HG02852 (cell line): ENCODE measurements at regions not wholly inside any gene's neighbourhood (a gene's known extent, or its start where the extent isn't known, plus 50 kb on each side); places are given as distances from the start of the nearest gene placed in this dataset.
"Not testable (repeated sequence)": the region's sequence is repeated elsewhere in the genome, so short reads cannot be mapped to it uniquely, and the experiment has no call there.

Experiments
- ATAC-seq: cut with Tn5 transposase; IDR thresholded peaks from one replicate; pipeline ENCODE4 v1.9.1; 2021; ENCODE audit warnings: mild to moderate bottlenecking, moderate library complexity; ENCODE audit not compliant: unreplicated experiment

DNA sequence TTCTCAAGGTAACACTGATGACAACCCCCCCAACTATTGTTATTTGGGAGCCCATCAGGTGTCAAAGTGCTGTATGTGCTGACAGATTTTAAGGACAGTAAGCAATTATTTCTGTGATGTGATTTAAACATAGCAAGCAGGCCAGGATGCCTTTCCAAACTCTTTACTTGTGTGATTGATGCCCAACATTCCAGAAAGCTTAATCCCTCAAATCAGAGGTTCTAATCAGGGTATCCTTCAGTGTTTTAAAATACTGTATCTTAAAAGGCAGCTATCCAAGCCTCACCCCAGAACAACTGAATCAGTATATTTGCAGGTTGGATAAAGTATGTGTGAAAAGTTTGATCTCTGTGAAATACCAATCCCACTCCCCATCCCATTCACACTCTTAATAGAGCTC is 119.7 kb downstream of the GASK1B start:
- ATAC-seq: no peak

DNA sequence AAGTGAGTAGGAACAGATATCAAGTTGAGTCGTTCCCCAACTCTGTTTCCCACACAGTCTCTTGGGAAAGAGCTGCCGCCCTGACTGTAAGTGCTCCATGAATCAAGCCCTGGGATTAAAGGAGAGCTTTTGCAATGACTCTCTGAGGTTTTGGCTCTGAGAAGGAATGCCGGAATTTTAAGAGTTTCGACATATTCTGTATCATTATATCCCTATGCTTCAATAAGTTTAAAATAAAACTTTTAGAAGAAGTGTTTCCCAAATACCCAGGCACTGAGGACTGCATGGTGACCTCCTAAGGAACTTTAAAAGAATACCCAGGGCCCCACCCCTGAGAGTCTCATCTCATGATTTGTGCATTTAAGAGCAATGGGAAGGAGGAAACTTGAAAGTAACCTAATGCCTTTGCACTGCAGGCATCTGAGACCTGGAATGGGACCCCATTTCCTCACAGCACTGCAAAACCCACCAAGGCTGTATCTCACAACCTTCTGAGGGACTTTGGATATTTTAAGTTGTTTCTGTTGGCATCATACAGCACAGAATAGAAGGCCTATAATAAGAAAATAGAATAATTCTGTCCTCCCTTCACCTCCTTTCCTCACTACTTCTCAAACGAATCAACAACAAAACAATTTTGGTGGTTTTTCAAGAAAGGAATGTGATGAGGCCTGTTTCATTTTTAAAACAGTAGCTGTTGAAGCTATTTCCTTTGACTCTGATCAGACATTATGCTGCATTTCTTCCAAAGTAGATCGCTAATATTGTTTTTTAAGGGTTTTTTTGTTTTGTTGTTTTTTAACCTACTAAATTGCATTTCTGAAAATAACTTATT is 121.2 kb downstream of the GASK1B start:
- no peak for ATAC-seq

DNA sequence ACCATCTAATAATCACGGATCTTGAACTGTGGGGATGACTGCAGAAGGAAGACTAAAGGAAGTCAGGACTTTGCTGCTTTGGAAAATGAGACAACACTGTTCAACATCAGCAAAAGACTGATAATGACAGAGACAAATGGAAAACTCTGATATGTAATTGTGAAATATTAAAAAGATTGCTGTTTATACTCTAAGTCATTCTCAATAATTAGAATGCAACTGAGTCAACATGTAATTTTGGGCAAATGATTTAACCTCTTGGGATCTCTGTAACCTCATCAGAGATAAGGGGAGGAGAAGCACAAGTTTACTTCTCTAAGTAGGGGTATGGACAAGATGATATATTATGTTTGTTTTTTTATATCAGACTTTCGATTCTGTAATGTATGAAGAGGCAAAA is 121.9 kb downstream of the GASK1B start:
- no peak for ATAC-seq

DNA sequence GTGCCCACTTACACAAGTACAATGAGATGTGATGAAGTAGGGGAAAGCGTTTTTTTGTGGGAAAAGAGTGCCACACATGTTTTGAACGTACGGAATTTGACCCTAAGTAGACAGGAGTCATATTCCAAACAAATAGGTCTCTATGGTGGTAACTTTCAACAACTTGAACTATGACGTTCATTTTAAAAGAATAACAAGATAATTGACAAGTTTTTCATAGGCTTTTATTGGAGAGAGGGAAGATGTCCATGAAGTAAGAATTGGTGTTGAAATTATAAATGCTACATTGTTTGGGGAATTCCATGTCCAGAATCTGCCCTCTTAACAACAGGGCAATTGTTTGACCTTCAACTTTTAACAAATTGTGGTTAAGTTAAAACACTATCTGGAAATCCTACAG is 126.5 kb downstream of the GASK1B start:
- no peak for ATAC-seq

DNA sequence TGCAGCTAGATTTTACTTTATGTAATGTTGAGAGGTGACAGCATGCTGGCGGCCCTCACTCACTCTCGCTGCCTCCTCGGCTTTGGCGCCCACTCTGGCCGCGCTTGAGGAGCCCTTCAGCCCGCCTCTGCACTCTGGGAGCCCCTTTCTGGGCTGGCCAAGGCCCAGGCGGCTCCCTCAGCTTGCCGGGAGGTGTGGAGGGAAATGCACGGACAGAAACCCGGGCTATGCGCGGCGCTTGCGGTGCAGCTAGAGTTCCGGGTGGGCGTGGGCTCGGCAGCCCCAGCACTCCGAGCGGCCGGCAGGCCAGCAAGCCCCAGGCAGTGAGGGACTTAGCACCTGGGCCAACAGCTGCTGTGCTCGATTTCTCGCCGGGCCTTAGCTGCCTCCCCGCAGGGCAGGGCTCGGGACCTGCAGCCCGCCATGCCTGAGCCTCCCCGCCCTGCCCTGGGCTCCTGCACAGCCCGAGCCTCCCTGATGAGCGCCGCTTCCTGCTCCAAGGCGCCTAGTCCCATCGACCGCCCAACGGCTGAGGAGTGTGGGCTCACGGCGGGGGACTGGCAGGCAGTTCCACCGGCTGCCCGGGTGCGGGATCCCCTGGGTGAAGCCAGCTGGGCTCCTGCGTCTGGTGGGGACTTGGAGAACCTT is 128.7 kb downstream of the GASK1B start:
- ATAC-seq: no peak

DNA sequence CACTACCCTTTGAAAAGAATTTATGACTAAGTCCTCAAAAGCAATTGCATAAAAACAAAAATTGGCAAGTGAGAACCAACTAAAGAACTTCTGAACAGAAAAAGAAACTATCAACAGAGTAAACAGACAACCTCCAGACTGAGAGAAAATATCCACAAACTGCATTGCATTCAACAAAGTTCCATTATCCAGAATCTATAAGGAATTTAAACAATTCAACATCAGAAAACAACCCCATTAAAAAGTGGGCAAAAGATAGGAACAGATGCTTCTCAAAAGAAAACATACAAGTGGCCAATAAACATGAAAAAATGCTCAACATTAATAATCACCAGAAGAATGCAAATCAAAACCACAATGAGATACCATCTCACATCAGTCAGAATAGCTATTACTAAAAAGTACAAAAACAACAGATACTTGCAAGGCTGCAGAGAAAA is 130.2 kb downstream of the GASK1B start:
- ATAC-seq: no peak

DNA sequence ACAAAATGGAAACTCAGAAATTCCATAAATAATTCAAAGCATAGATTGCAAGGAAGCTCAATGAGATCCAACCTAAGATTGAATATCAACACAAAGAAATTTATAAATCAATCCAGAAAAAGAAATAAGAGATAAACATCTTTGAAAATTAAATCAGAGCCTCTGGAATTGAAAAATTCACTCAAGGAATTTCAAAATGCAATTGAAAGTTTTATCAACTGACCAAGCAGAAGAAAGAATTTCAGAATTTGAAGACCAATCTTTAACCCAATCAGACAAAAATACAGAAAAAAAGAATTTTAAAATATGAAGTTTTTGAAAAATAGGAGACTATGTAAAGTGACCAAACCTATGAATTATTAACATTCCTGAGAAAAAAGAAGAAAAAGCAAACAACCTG is 134.1 kb downstream of the GASK1B start:
- ATAC-seq: no peak

DNA sequence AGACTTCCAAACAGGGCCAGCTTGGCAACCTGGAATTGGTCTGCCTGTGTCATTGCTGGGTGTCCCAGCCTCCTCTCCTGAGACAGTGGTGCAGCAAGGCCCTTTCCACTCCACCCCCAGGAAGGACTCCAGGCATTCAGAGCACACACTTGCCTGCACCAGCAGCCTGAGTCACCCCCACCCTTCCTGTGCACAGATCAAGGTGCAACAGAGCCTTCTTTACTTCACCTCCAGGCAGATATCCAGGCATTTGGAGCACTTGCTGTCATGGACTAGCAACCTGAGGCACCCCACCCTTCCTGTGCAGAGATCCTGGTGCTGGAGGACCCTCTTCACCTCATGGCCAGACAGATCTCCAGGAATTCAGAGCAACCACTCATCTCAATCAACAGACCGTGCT is 135.8 kb downstream of the GASK1B start:
- ATAC-seq: no peak

DNA sequence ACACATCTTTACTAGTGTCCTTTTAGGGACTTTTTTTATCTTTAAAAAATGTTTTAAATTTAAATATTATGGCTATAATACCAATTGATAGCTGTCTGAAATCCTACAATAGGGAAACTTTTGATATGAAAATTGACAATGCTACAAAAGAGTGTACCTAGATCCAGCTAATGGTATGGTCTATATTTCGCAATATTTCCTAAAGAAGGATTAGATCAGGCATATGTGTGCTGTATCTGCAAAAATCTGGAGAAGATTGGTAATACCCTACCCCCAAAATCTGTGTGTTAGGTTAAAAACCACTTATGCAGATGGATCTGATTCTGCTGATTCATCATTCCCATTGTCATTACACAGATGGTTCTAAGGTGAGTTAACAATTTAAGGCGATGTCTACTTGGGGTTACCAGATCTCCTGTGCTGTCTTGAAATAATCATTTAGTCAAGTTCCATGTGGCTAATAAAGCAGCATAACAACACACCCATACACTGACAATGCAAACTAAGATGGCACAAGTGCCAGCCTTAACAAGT is 137.1 kb downstream of the GASK1B start:
- no peak for ATAC-seq

DNA sequence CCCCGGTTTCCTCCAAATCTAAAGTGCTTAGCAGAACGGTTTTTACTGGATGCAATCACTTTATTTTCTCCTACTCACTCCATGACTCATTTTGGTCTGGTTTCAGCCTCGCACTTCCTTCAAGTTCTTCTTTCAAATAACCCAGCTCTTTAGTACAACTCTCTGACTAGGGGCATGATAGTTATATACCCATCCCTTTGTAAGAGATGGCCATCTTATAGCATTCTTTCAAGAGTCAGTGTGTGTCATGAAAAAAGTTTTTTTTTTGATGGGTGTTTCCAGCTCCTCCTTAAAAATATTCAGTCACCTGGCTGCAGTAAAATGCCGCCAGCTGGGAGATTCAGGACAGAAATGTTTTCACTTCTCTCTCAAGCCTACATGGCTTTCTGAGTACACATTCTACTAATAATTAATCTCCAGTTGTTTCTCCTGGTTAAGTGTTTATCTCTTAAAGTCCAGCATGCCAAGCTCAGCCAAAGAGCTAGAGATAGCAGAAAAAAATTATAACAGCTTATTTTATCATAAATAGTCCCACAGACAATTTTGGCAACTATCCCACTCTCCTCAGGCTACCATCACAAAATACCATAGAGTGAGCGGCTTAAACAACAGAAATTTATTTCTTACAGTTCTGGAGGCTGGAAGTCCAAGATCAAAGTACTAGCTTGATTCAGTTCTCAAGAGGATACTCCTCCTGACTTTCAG is 139.3 kb downstream of the GASK1B start:
- no peak for ATAC-seq

DNA sequence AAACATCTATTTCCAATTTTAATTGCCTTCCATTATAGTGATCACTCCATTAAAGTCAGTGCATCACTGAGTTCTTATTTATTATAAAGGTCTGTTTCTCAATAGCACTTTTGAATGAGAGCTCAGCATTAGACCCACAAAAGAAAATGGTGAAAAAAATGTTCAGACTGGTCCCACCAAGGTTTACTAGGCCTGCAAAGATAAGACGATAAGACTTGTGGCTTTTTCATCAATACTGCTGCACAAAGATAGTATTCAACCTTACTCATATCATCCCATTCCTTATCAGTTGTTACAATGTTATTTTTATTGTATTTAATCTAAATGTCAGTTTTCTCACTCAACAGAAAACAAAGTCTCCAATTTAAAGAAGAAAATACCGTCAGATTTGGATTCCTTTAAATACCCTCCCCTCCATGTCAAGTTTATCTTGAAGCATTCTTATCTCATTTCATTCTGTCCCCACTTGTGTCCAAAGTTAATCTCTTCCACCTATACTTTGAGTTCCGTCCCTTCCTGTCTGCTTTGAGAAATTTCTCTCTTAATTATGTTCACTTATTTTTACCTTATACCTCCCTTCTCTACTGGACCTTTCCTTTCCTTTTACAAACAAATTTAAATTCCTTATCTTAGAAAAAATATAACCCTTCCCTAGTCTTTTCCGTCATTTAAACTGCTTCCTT is 140.0 kb downstream of the GASK1B start:
- no peak for ATAC-seq

DNA sequence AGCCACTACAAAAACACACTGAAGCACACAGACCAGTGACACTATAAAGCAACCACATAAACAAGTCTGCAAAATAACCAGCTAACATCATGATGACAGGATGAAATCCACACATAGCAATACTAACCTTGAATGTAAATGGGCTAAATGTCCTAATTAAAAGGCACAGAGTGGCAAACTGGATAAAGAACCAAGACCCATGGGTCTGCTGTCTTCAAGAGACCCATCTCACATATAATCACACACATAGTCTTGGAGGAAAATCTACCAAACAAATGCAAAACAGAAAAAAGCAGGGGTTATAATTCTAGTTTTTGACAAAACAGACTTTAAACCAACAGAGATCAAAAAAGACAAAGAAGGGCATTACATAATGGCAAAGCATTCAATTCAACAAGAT is 144.4 kb downstream of the GASK1B start:
- ATAC-seq: not testable (repeated sequence)

DNA sequence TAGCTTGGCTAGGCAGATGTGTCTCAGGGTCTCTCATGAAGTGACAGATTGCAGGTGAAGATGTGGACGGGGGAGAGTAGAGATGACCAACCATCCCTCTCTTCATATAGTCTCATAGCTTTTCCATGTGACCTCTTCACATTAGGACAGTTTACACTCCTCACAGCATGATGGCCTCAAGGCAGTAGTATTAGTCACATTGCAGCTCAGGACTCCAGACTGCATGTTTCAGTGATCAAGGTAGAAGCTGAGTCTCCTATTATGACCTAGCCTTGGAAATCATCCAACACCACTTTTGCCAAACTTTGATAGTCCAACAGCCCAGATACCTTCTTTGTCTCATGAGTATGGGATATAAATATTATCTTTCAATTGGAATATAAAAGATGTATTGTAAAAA is 147.7 kb downstream of the GASK1B start:
- no peak for ATAC-seq

DNA sequence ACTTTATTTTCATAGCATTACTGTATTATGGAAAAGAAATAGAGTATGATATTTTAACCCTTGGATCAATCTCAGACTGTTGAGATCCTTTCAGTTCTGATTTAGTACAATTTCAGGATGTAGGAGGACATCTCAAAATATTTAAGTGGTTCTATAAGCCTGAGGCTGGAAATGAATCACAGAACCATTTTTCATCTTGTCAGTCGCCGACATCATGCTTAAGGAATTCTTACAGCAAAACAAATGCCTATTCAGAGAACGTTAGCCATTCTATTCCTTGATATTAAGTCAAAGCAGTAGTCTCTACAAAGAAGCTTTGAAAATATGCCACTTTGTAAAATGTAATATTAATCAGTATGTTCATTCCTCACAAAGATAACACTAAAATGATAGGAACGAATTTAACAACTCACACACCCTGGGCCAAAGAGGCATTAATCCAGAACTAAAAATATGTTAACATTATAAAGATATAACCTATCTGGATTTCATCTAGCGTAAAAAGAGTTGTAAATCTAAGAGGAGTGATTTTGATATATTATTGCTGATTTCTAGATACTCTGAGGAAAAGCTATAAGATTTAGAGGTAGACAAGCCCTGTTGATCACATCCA is 152.0 kb downstream of the GASK1B start:
- ATAC-seq: no peak

DNA sequence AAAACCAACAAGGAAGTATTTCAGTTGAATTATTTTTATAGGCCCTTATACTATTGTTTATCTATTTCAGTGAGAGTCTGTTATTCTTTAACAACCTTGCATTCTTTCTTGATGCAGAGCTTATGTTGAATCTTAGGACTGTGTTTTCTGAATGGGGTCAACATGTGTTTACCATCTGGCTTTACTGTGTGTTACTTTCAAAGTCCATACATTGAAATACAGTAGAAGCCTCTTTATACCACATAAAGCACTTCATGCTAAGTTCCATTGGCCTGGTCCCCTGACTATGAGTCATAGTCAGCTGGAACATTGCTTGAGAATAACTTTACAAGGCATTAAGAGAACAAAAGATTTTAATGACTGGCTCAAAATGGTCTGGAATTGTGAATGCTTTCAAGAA is 152.6 kb downstream of the GASK1B start:
- ATAC-seq: no peak

DNA sequence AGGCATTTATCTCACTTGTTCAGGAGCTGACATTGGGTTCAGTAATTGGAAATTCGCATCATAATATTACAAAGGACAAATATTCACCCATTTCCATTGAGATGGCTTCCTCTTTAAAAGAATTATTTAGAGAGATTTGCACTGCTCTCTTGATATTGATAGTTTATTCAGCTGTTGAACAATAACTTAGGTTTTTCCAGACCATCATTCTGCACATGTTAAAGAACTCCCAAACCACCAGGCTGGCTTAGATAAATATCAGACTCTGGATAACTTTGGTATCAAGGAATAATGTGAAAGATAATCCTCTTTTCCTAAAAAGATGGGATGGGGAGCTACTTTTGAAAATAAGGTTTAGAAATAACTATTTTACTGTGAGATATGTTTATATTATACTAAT is 154.0 kb downstream of the GASK1B start:
- no peak for ATAC-seq

DNA sequence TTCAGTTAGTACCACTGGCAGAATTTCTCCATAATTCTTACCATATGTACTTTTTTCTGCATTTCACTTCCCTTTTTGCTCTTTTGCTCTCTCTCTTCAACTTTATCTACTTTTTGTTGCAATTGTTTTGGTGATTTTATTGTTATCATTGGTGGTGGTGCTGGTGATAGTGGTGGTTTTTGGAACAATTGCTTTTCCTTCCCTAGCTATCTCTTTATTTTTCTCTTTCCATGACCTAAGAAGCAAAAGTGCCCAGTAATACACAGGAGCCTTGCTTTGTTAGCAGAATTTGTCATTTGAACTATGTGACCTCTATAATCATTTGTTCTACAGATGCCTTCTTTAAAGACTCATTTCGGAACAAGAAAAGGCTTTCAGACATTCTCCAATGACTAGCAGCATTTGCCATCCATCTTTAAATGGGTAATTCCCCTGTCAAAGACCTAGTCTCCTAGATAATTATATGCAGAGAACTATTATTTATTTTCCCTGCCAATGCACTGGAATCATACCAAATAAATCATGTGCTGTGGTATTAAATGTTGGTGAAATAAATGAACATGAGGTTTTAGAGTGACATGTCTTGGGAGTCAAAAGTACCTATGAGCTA is 154.5 kb downstream of the GASK1B start:
- no peak for ATAC-seq

DNA sequence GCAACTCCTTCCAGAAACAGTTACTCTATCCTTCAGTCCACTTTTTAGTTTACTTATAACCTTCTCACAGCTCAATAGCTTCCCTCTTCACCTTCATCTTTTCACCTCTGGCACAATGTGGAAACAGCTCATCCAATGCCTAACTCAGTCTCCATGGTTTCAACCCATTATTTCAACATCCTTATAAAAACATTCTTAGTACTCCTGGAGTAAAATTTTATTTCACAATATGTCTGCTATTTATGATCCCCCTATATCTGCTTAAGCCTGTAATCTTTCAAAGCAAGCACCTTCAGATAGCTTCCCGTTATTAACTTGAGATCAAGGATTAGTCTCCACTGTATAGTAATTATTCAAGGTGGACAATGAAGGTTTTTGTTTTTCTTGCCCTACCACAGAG is 156.3 kb downstream of the GASK1B start:
- ATAC-seq: no peak

DNA sequence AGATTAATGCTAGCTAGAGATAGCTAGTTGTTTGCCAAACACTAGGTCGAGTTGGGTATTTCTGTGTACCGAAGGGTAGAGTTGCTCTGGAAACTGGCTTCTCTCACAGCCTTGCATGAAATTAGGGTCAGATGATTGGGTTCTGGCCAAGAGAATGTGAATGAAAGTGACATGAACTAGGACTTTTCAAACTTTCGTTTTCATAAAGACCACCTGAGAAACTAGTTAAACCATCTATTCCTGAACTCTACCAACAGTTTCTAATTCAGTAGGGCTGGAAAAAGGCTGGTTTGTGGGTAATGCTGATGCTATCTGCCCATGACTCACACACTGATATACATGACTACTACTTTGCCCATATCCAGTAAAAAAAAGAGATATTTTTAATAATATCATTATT is 157.6 kb downstream of the GASK1B start:
- no peak for ATAC-seq

DNA sequence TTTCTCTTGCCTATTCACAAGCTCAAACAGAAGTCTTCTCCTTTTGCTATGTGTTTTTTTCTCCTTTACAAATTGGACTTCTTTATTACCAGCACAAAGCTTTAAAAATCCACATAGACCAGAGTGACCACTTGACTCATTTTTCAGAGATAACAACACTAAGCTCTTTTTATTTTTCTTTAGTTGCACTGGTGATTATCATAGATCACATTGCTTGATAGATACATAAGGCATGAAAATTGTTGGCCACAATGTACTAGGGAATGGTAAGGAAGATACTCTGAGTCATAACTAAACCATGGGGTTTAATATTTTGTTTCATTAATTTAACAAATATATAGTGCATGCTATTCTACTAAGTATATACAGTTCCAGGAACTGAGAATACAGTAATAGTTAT is 159.0 kb downstream of the GASK1B start:
- ATAC-seq: no peak
